ENCODE measurements at regions not wholly inside any gene's neighbourhood (a gene's known extent, or its start where the extent isn't known, plus 50 kb on each side); places are given as distances from the start of the nearest gene placed in this dataset.

DNA sequence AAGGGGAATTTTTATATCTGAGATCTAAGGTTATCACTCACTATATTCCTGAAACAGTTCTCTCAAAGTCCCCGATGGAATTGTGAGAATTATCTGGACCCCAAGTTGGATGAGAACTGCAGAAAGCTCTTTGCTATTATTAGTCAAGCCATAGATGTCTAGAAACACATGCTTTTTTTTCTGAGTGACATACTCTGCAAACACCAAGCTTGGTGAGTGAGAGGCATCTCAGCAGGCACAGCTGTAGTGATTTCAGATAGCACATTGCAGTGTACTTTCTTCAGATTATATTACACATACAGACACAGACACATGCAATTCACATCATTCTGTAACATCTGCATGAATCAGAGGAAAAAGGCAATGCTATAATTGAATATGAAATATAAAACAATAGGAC lies 111.1 kb upstream of the UFL1 start (continued):
- TF ChIP-seq ZNF24 (IDR thresholded peaks at IDR 0.05) (no peak), ASH2L (IDR thresholded peaks at IDR 0.05; ENCODE audit: insufficient read length, low read depth, low read length) (no peak), ZBTB3 (CRISPR knock-in tag; IDR thresholded peaks at IDR 0.05; ENCODE audit: borderline replicate concordance, low read depth) (no peak), ZNF564 (CRISPR knock-in tag; IDR thresholded peaks at IDR 0.05) (no peak), POGZ (CRISPR knock-in tag; IDR thresholded peaks at IDR 0.05) (no peak), SUZ12 (IDR thresholded peaks at IDR 0.05; ENCODE audit: low read depth, low read length) (no peak), PITX1 (CRISPR knock-in tag; IDR thresholded peaks at IDR 0.05) (no peak), NFE2L2 (IDR thresholded peaks at IDR 0.05; ENCODE audit: low read length) (no peak), NCOA2 (CRISPR knock-in tag; IDR thresholded peaks at IDR 0.05) (no peak)

- in situ Hi-C loops (cut with HindIII; ENCODE audit: extremely low pct_ligation_motif_present, low pct_unique_long_range_greater_than_20kb) = no loop called here
- WGBS (ENCODE audit: low lambda C conversion rate) = 11% methylated on average over 1 of the region's 1 CpG
- no peak for FAIRE-seq
- H3K4me2 ChIP-seq (ENCODE audit: low read depth, low read length) = no peak overlapping the region
- no peaks in the 10 kb centered on the region for H3K4me1 ChIP-seq (ENCODE audit: insufficient read depth, low read length)
- H3K4me3 ChIP-seq (replicated peaks in 1 of 3; ENCODE audit: insufficient read depth in 1 of 3, low read depth in 2 of 3, low read length in 3 of 3) = no peak overlapping the region
- H4K20me1 ChIP-seq (ENCODE audit: insufficient read depth, low read length) = no peaks in the 10 kb centered on the region
- no TSS peak for BruUV-seq (replicated peaks)
- peaks cover 7% of the 10 kb centered on the region; the same call in 1 of the 2 replicates for H3K9me3 ChIP-seq (ENCODE audit: low read length)
- TF ChIP-seq GTF3A (CRISPR knock-in tag; conservative IDR thresholded peaks at IDR 0.05) (no peak), MAFK (conservative IDR thresholded peaks at IDR 0.05 in 1 of 2, IDR thresholded peaks at IDR 0.05 in 1 of 2; ENCODE audit: low read length in 2 of 2) (peak; percentile 14 to 28; a peak in 1 of 4 replicates), MAFF (IDR thresholded peaks at IDR 0.05; ENCODE audit: low read depth, low read length) (0 out of 2 replicates have a peak, but pooled peaks have one; percentile 6), SETDB1 (CRISPR knock-in tag; IDR thresholded peaks at IDR 0.05; ENCODE audit: borderline replicate concordance) (no peak)
- H2AFZ ChIP-seq (ENCODE audit: low read length) = no peak overlapping the region
- CTCF ChIA-PET (ENCODE audit: low intra/inter-chr PET ratio, low total read pairs) = no interaction called here
- POLR2A ChIA-PET = no interaction called here
- H3K27ac ChIP-seq (ENCODE audit: extremely low read length, insufficient read depth, low read length) = no peak overlapping the region
- no peak for ATAC-seq
- intact Hi-C loops (cut with micrococcal nuclease; ENCODE audit: unreplicated experiment) = no loop called here
- H3K27me3 ChIP-seq (ENCODE audit: control insufficient read depth in 1 of 2, insufficient read depth in 2 of 2, low read length in 2 of 2) = no peaks in the 10 kb centered on the region
- H3K79me2 ChIP-seq (ENCODE audit: insufficient read depth, low read length) = no peaks in the 10 kb centered on the region
- no peak overlapping the region for H3K9ac ChIP-seq (ENCODE audit: insufficient read depth, low read depth, low read length)
- no peak for DNase-seq (ENCODE audit: low spot score)
- H3K36me3 ChIP-seq (replicated peaks in 1 of 2; ENCODE audit: control insufficient read depth in 1 of 2, insufficient read depth in 2 of 2, low read length in 2 of 2) = no peaks in the 10 kb centered on the region
Measured at GRCh38 chr6:96420294-96420693, 101.3 kb upstream of the UFL1 start.
